ENCODE measurements at regions not wholly inside any gene's neighbourhood (a gene's known extent, or its start where the extent isn't known, plus 50 kb on each side); places are given as distances from the start of the nearest gene placed in this dataset.

DNA sequence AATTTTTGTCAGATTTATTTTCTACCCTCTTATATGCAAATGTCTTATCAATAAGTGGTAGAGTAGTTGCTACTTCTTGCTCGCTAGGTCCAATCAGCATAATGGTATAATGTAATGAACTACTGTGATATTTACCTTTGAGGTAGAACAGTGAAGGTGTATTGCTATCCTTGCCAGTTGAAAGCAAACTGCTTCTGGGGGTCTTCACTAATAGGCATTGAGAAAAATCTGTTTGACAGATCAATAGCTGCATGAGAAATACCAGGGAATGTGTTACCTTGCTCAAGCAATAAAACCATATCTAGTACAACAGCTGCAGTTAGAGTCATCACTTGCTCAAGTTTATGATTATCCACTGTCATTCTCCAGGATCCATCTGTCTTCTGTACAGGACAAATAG, 50.1 kb upstream of the EFEMP1 start:
- H3K36me3 ChIP-seq (ENCODE audit: control insufficient read depth in 2 of 4, insufficient read depth in 4 of 4, low read length in 3 of 4) = no peaks in the 10 kb centered on the region
- no peak overlapping the region for H3K56ac ChIP-seq (replicated peaks; ENCODE audit: insufficient read length, low read depth, low read length)
- no peak overlapping the region for H3K4me2 ChIP-seq (ENCODE audit: insufficient read depth in 1 of 2, low read depth in 2 of 2, low read length in 2 of 2)
- H3K79me2 ChIP-seq (ENCODE audit: control insufficient read depth in 1 of 2, insufficient read depth in 2 of 2, low read length in 2 of 2) = no peaks in the 10 kb centered on the region
- no peak overlapping the region for H3K23ac ChIP-seq (ENCODE audit: insufficient read length)
- no peak overlapping the region for H2BK5ac ChIP-seq (ENCODE audit: low read depth, low read length)
- no peak overlapping the region for H3K9ac ChIP-seq (replicated peaks in 1 of 4; ENCODE audit: extremely low read depth in 1 of 4, low read depth in 3 of 4, low read length in 3 of 4)
- no peaks in the 10 kb centered on the region for H3K4me1 ChIP-seq (replicated peaks in 1 of 4; ENCODE audit: control insufficient read depth in 3 of 4, insufficient read depth in 4 of 4, low read length in 3 of 4)
- H4K91ac ChIP-seq (replicated peaks; ENCODE audit: insufficient read length, low read length) = no peak overlapping the region
- no peak overlapping the region for H2AK5ac ChIP-seq (ENCODE audit: low read depth, low read length)
- 92% methylated on average over 1 of the region's 1 CpG; no CpG with 5 or more reads in 1 of the 2 experiments for WGBS, 2 experiments (ENCODE audit: extremely low coverage in 1 of 2, insufficient coverage in 1 of 2, insufficient read length in 1 of 2, insufficient replicate concordance in 2 of 2, low coverage in 1 of 2, low lambda C conversion rate in 2 of 2, missing lambda C conversion rate in 1 of 2)
- H3K18ac ChIP-seq (ENCODE audit: extremely low read depth, low read length) = no peak overlapping the region
- no peak overlapping the region for H2BK12ac ChIP-seq (ENCODE audit: low read depth, low read length)
- ChIA-PET POLR2A (ENCODE audit: partially characterized antibody) (no interaction called here), CTCF (ENCODE audit: partially characterized antibody) (interaction anchor here (2.2 kb wide), 1 partner anchor 11 kb away, joined by 5 read pairs; no protein-coding TSS in a partner anchor)
- no peaks in the 10 kb centered on the region for H3K27me3 ChIP-seq (replicated peaks in 1 of 4; ENCODE audit: control insufficient read depth in 3 of 4, extremely low read depth in 1 of 4, insufficient read depth in 3 of 4, low read length in 3 of 4)
- TF ChIP-seq, protein P1, sequence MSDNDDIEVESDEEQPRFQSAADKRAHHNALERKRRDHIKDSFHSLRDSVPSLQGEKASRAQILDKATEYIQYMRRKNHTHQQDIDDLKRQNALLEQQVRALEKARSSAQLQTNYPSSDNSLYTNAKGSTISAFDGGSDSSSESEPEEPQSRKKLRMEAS (IDR thresholded peaks at IDR 0.05) = no peak
- TF ChIP-seq KDM5A (IDR thresholded peaks at IDR 0.05; ENCODE audit: low read length) (no peak), SP2 (IDR thresholded peaks at IDR 0.05; ENCODE audit: low read length) (no peak)
- no peak overlapping the region for H3K27ac ChIP-seq (ENCODE audit: low read depth, low read length)
- DNase-seq (ENCODE audit: low read depth in 1 of 2, low spot score in 2 of 2) (no peak), FAIRE-seq (no peak)
- H4K5ac ChIP-seq (ENCODE audit: insufficient read length, low read depth, low read length) = no peak overlapping the region
- no peak overlapping the region for H3K14ac ChIP-seq (ENCODE audit: insufficient read length)
- H3K9me3 ChIP-seq (ENCODE audit: insufficient read depth in 2 of 2, low read depth in 1 of 2, low read length in 1 of 2) = no peaks in the 10 kb centered on the region
- H3K4me3 ChIP-seq (ENCODE audit: extremely low read depth in 1 of 4, insufficient read depth in 2 of 4, low read depth in 3 of 4, low read length in 4 of 4) = no peak overlapping the region
- H3K79me1 ChIP-seq (ENCODE audit: low read depth, low read length) = no peaks in the 10 kb centered on the region
- H2BK15ac ChIP-seq (ENCODE audit: low read length) = no peak overlapping the region
- H3K4ac ChIP-seq (replicated peaks; ENCODE audit: insufficient read length, low read depth, low read length) = no peak overlapping the region
- no peak overlapping the region for H4K8ac ChIP-seq (ENCODE audit: extremely low read depth, insufficient read depth, low read length)
- no peaks in the 10 kb centered on the region for H4K20me1 ChIP-seq (replicated peaks in 1 of 2; ENCODE audit: control insufficient read depth in 1 of 2, insufficient read depth in 2 of 2, low read length in 2 of 2)
- H3K23me2 ChIP-seq (ENCODE audit: low read depth, low read length) = no peaks in the 10 kb centered on the region; the same call in 1 of the 2 replicates
- no peak overlapping the region for H2AFZ ChIP-seq (ENCODE audit: low read length)
- H2BK120ac ChIP-seq (replicated peaks; ENCODE audit: low read depth, low read length) = no peak overlapping the region
- H2BK20ac ChIP-seq (ENCODE audit: low read length) = no peak overlapping the region

Data from H1 (cell line).